PC-9 (cell line): ENCODE measurements at regions not wholly inside any gene's neighbourhood (a gene's known extent, or its start where the extent isn't known, plus 50 kb on each side); places are given as distances from the start of the nearest gene placed in this dataset.

Source experiments
- BruUV-seq: library from RNA; stranded (reverse); fragments of 400-500 nt; replicated peaks from 2 replicates; lab custom pipeline; 2021; lab: Mats Ljungman, UMichigan
- CTCF ChIA-PET: fragments of 300-600 bp; sonication (Branson Sonifier 250); formaldehyde crosslinking; loops from one replicate; lab custom pipeline; 2022; ENCODE audit warnings: antibody characterized with exemption; lab: Charles Lee
- POLR2A ChIA-PET: fragments of 300-600 bp; sonication (Branson Sonifier 250); formaldehyde crosslinking; loops from one replicate; lab custom pipeline; 2022; ENCODE audit warnings: antibody characterized with exemption; ENCODE audit not compliant: unreplicated experiment; lab: Charles Lee
- DNase-seq, 2 experiments: peaks; one replicate each; pipeline versions ENCODE4 v3.0.0 to v3.0.0-alpha.2; 2015 to 2022; ENCODE audit warnings: mixed read lengths in 1 of 2
- H2AFZ ChIP-seq: fragments of 200-600 bp; sonication (generic); 2 replicates; pipeline ENCODE4 v1.8.1; 2017; ENCODE audit warnings: antibody characterized with exemption
- H3F3A ChIP-seq: fragments of 200-600 bp; sonication (generic); 2 replicates; pipeline ENCODE4 v1.8.1; 2017; ENCODE audit warnings: antibody characterized with exemption, mild to moderate bottlenecking, low read depth; ENCODE audit not compliant: insufficient read depth
- H3K27ac ChIP-seq: fragments of 200-600 bp; sonication (generic); 2 replicates; pipeline ENCODE4 v1.6.1; 2016; ENCODE audit warnings: mixed run types
- H3K27me3 ChIP-seq: fragments of 200-600 bp; sonication (generic); 2 replicates; pipeline ENCODE4 v1.6.1; 2016; ENCODE audit warnings: low read depth, mixed run types; ENCODE audit not compliant: insufficient read depth
- H3K36me3 ChIP-seq: fragments of 200-600 bp; sonication (generic); 2 replicates; pipeline ENCODE4 v1.6.1; 2016; ENCODE audit warnings: low read depth, mixed run types
- H3K4me1 ChIP-seq: fragments of 200-600 bp; sonication (generic); replicated peaks from 2 replicates; pipeline ENCODE4 v1.6.1; 2016; ENCODE audit warnings: mixed run types; ENCODE audit not compliant: insufficient read depth
- H3K4me2 ChIP-seq: fragments of 200-600 bp; sonication (generic); 2 replicates; pipeline ENCODE4 v1.6.1; 2017; ENCODE audit warnings: mixed run types
- H3K4me3 ChIP-seq: fragments of 200-600 bp; sonication (generic); 2 replicates; pipeline ENCODE4 v1.6.1; 2016; ENCODE audit warnings: mixed run types
- H3K79me2 ChIP-seq: fragments of 200-600 bp; sonication (generic); 2 replicates; pipeline ENCODE4 v1.6.1; 2017; ENCODE audit warnings: low read depth, mixed run types
- H3K9me2 ChIP-seq: fragments of 200-600 bp; sonication (generic); 2 replicates; pipeline ENCODE4 v1.8.1; 2017; ENCODE audit warnings: mild to moderate bottlenecking; ENCODE audit not compliant: insufficient read depth
- H3K9me3 ChIP-seq: fragments of 200-600 bp; sonication (generic); 2 replicates; pipeline ENCODE4 v1.8.1; 2016; ENCODE audit warnings: low read depth; ENCODE audit not compliant: insufficient read depth
- H4K20me1 ChIP-seq: fragments of 200-600 bp; sonication (generic); 2 replicates; pipeline ENCODE4 v1.8.1; 2017; ENCODE audit not compliant: insufficient read depth
- EZH2 ChIP-seq: fragments of 200-600 bp; sonication (generic); IDR thresholded peaks from 2 replicates; pipeline ENCODE4 v1.8.0; 2017; ENCODE audit warnings: antibody characterized with exemption, low read depth
- intact Hi-C: fragments of 100-400 bp; cut with micrococcal nuclease; formaldehyde crosslinking; loops from one replicate; pipeline ENCODE4 v1.10.0; 2022; ENCODE audit not compliant: unreplicated experiment
- TF ChIP-seq, protein P1 (sequence below): fragments of 200-600 bp; sonication (generic); conservative IDR thresholded peaks from 2 replicates; pipeline ENCODE4 v1.6.1; 2017; ENCODE audit warnings: mixed run types, antibody characterized with exemption, mild to moderate bottlenecking, moderate library complexity

DNA sequence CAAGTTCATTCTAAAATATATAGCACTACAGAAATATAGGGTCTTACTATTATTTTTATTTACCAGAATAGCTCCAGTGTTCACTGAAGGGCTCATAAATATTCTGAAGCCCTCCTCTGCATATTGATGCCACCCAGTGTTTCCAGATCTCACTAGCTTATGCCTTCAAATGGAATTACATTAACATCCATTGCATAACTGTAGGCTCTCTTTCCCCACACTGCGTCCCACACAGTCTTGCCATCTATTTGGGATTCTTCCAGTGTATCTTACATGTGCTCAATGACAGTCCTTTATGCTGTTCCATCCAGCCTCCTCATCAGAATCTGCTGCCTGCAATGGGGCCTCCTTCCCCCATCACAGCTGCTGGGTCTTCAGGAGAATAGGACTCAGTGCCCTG lies 137.2 kb downstream of the CYSLTR2 start:
- no peaks in the 10 kb centered on the region for H3K4me1 ChIP-seq
- BruUV-seq: no TSS peak
- no peak overlapping the region for H3K4me3 ChIP-seq
- CTCF ChIA-PET: no interaction called here
- POLR2A ChIA-PET: no interaction called here
- no peaks in the 10 kb centered on the region for H4K20me1 ChIP-seq
- H2AFZ ChIP-seq: no peak overlapping the region
- H3F3A ChIP-seq: no peaks in the 10 kb centered on the region
- H3K36me3 ChIP-seq: no peaks in the 10 kb centered on the region
- H3K27ac ChIP-seq: no peak overlapping the region
- no peak for TF ChIP-seq EZH2
- TF ChIP-seq, protein P1, sequence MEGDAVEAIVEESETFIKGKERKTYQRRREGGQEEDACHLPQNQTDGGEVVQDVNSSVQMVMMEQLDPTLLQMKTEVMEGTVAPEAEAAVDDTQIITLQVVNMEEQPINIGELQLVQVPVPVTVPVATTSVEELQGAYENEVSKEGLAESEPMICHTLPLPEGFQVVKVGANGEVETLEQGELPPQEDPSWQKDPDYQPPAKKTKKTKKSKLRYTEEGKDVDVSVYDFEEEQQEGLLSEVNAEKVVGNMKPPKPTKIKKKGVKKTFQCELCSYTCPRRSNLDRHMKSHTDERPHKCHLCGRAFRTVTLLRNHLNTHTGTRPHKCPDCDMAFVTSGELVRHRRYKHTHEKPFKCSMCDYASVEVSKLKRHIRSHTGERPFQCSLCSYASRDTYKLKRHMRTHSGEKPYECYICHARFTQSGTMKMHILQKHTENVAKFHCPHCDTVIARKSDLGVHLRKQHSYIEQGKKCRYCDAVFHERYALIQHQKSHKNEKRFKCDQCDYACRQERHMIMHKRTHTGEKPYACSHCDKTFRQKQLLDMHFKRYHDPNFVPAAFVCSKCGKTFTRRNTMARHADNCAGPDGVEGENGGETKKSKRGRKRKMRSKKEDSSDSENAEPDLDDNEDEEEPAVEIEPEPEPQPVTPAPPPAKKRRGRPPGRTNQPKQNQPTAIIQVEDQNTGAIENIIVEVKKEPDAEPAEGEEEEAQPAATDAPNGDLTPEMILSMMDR: no peak
- H3K27me3 ChIP-seq: no peaks in the 10 kb centered on the region
- H3K79me2 ChIP-seq: no peaks in the 10 kb centered on the region
- H3K9me2 ChIP-seq: no peaks in the 10 kb centered on the region; the same call in 1 of the 2 replicates
- no peaks in the 10 kb centered on the region for H3K9me3 ChIP-seq
- intact Hi-C loops: no loop called here
- no peak for DNase-seq
- no peak overlapping the region for H3K4me2 ChIP-seq

DNA sequence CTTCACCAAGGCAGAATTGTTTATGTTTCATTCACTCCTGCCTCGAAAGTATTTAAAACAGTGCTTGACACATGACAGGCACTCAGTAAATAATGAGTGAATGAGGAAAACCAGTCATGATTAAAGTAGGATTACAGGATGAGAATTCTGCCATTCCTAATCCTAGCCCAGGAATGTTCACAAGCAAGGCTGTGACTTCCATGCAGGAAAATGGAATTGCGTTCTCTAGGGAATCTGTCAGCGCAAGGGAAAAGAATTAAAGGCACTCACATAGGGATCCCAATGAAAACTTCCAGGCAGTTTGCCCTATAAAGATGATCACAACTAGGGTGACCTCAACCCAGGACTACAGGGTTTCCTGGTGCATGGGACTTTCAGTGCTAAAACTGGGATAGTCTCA lies 143.4 kb downstream of the CYSLTR2 start:
- no peaks in the 10 kb centered on the region for H3K36me3 ChIP-seq
- H3K27ac ChIP-seq: no peak overlapping the region
- no peaks in the 10 kb centered on the region for H4K20me1 ChIP-seq
- no peaks in the 10 kb centered on the region for H3K4me1 ChIP-seq
- H3K27me3 ChIP-seq: no peaks in the 10 kb centered on the region
- no peak overlapping the region for H2AFZ ChIP-seq
- CTCF ChIA-PET: no interaction called here
- no peaks in the 10 kb centered on the region for H3K79me2 ChIP-seq
- H3K4me2 ChIP-seq: no peak overlapping the region
- H3K4me3 ChIP-seq: no peak overlapping the region
- no TSS peak for BruUV-seq
- no peaks in the 10 kb centered on the region for H3F3A ChIP-seq
- intact Hi-C loops: no loop called here
- DNase-seq: no peak
- H3K9me3 ChIP-seq: no peaks in the 10 kb centered on the region
- POLR2A ChIA-PET: no interaction called here
- TF ChIP-seq, protein P1: no peak
- TF ChIP-seq EZH2: no peak
- H3K9me2 ChIP-seq: no peaks in the 10 kb centered on the region; the same call in 1 of the 2 replicates

DNA sequence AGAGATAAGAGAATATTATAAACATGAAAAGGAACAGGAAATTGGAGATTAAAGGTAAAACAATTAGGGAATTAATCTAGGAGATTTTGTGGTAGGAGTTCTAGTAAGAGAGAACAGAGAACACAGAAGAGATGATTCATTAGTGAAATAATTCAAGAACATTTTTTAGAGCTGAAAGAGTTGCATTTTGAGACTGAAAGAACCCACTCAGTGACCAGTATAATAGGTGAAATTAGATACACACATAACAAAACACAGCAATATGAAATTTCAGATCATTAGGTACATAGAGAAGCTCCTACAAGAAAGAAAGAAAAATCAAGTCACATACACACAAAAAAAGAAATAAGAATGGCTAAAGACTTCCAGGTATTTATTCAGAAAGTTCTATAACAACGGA lies 144.0 kb downstream of the CYSLTR2 start:
- ChIA-PET CTCF (no interaction called here), POLR2A (no interaction called here)
- Histone ChIP-seq H3K27ac (no peak overlapping the region), H3K4me3 (no peak overlapping the region), H3K9me2 (no peaks in the 10 kb centered on the region; the same call in 1 of the 2 replicates), H3K9me3 (no peaks in the 10 kb centered on the region), H3K79me2 (no peaks in the 10 kb centered on the region), H4K20me1 (no peaks in the 10 kb centered on the region), H3K27me3 (no peaks in the 10 kb centered on the region), H3F3A (no peaks in the 10 kb centered on the region), H3K4me2 (no peak overlapping the region), H2AFZ (no peak overlapping the region), H3K4me1 (no peaks in the 10 kb centered on the region), H3K36me3 (no peaks in the 10 kb centered on the region)
- no TSS peak for BruUV-seq
- DNase-seq: no peak
- TF ChIP-seq EZH2: no peak
- TF ChIP-seq, protein P1: no peak
- intact Hi-C loops: no loop called here
